ENCODE measurements at regions not wholly inside any gene's neighbourhood (a gene's known extent, or its start where the extent isn't known, plus 50 kb on each side); places are given as distances from the start of the nearest gene placed in this dataset.
A peak's percentile ranks its signal among the peaks of the same experiment; 100 is the strongest.

DNA sequence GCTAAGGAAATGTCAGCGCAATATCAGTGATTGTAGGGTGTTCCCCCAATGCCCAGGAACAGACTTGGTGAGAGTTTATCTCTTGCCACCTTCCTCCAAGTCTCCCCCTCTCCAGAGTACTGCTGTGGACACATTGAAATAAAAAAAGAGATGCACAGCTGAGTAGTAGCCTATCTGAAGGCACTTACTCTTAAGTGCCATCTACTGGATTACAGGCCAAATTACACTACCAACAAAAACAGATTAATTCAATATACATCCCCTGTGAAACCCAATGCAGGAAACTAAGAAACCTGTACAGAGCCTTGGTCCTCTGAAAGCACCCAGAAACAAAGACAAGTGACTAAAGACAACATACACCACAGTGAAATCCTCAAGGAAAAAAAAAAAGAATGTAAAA lies 460.3 kb downstream of the ZIC3 start:
- H3K27me3 ChIP-seq (ENCODE audit: insufficient read depth, low read length): no peaks in the 10 kb centered on the region
- H3K27me3 Mint-ChIP-seq (ENCODE audit: low read depth, unreplicated experiment): peaks cover 2% of the 10 kb centered on the region
- H3K4me1 Mint-ChIP-seq (ENCODE audit: low read depth, unreplicated experiment): peaks cover under 1% of the 10 kb centered on the region
- H3K9me3 ChIP-seq (ENCODE audit: insufficient read depth, low read depth, low read length): no peaks in the 10 kb centered on the region
- no peaks in the 10 kb centered on the region for H3K36me3 ChIP-seq (ENCODE audit: insufficient read depth, low read length)
- no peak for DNase-seq (ENCODE audit: low read depth)
- peak; percentile 66 for FAIRE-seq
- no peaks in the 10 kb centered on the region for H4K20me1 ChIP-seq (ENCODE audit: insufficient read depth, low read length)
- H3K9me3 Mint-ChIP-seq (ENCODE audit: unreplicated experiment): no peaks in the 10 kb centered on the region
- no peak overlapping the region for H3K4me3 ChIP-seq (ENCODE audit: insufficient read depth, low read depth, low read length)
- no peak for TF ChIP-seq EZH2 (IDR thresholded peaks at IDR 0.05; ENCODE audit: insufficient read depth, low read length)
- TF ChIP-seq, protein P1, sequence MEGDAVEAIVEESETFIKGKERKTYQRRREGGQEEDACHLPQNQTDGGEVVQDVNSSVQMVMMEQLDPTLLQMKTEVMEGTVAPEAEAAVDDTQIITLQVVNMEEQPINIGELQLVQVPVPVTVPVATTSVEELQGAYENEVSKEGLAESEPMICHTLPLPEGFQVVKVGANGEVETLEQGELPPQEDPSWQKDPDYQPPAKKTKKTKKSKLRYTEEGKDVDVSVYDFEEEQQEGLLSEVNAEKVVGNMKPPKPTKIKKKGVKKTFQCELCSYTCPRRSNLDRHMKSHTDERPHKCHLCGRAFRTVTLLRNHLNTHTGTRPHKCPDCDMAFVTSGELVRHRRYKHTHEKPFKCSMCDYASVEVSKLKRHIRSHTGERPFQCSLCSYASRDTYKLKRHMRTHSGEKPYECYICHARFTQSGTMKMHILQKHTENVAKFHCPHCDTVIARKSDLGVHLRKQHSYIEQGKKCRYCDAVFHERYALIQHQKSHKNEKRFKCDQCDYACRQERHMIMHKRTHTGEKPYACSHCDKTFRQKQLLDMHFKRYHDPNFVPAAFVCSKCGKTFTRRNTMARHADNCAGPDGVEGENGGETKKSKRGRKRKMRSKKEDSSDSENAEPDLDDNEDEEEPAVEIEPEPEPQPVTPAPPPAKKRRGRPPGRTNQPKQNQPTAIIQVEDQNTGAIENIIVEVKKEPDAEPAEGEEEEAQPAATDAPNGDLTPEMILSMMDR (IDR thresholded peaks at IDR 0.05; ENCODE audit: insufficient read depth, low read depth, low read length): peak; percentile 27
- H3K4me1 ChIP-seq (ENCODE audit: insufficient read depth, low read length): no peaks in the 10 kb centered on the region
- no peak overlapping the region for H3K27ac ChIP-seq (ENCODE audit: low read depth, low read length)
- H3K4me2 ChIP-seq (ENCODE audit: low read length): no peak overlapping the region
- no peak overlapping the region for H2AFZ ChIP-seq (ENCODE audit: low read depth, low read length)
- H3K27ac Mint-ChIP-seq (ENCODE audit: unreplicated experiment): no peak overlapping the region
- no peak overlapping the region for H3K4me3 Mint-ChIP-seq (ENCODE audit: unreplicated experiment)
- H3K36me3 Mint-ChIP-seq (ENCODE audit: low read depth, unreplicated experiment): no peaks in the 10 kb centered on the region
- no peak overlapping the region for H3K9ac ChIP-seq (ENCODE audit: low read length)
- no peaks in the 10 kb centered on the region for H3K79me2 ChIP-seq (ENCODE audit: insufficient read depth, low read length)

GRCh38 chrX:138031715-138032114 lies 465.8 kb downstream of the ZIC3 start:
- H3K36me3 Mint-ChIP-seq (ENCODE audit: low read depth, unreplicated experiment): no peaks in the 10 kb centered on the region
- Histone ChIP-seq H3K9me3 (ENCODE audit: insufficient read depth, low read depth, low read length) (no peaks in the 10 kb centered on the region), H3K9ac (ENCODE audit: low read length) (no peak overlapping the region), H3K4me1 (ENCODE audit: insufficient read depth, low read length) (no peaks in the 10 kb centered on the region), H3K4me2 (ENCODE audit: low read length) (no peak overlapping the region), H3K4me3 (ENCODE audit: insufficient read depth, low read depth, low read length) (no peak overlapping the region), H3K36me3 (ENCODE audit: insufficient read depth, low read length) (no peaks in the 10 kb centered on the region), H3K27me3 (ENCODE audit: insufficient read depth, low read length) (no peaks in the 10 kb centered on the region), H2AFZ (ENCODE audit: low read depth, low read length) (no peak overlapping the region), H3K27ac (ENCODE audit: low read depth, low read length) (no peak overlapping the region), H3K79me2 (ENCODE audit: insufficient read depth, low read length) (no peaks in the 10 kb centered on the region), H4K20me1 (ENCODE audit: insufficient read depth, low read length) (no peaks in the 10 kb centered on the region)
- H3K27me3 Mint-ChIP-seq (ENCODE audit: low read depth, unreplicated experiment): peaks cover 2% of the 10 kb centered on the region
- no peak for DNase-seq (ENCODE audit: low read depth)
- no peaks in the 10 kb centered on the region for H3K9me3 Mint-ChIP-seq (ENCODE audit: unreplicated experiment)
- TF ChIP-seq EZH2 (IDR thresholded peaks at IDR 0.05; ENCODE audit: insufficient read depth, low read length): no peak
- TF ChIP-seq, protein P1 (IDR thresholded peaks at IDR 0.05; ENCODE audit: insufficient read depth, low read depth, low read length): no peak
- no peak overlapping the region for H3K4me3 Mint-ChIP-seq (ENCODE audit: unreplicated experiment)
- H3K27ac Mint-ChIP-seq (ENCODE audit: unreplicated experiment): no peak overlapping the region
- no peaks in the 10 kb centered on the region for H3K4me1 Mint-ChIP-seq (ENCODE audit: low read depth, unreplicated experiment)
- FAIRE-seq: peak; percentile 17

DNA sequence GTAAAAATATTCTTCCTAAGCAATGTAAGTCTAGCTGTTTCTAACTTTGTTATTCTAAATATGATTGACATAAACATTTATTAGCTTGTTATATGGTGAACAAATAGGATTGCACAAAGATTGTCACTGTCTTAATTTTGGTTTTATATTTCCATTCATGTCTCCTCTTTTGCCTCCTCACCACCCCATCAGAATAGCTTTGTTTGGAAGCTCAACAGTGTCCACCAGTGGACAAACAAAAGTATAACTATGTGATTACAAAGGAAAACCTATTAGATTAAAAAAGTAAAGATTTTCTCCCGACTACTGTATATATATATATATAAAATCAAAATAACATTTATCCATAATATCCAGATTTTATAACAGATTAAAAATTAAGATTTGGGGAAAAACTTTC lies 468.2 kb downstream of the ZIC3 start:
- Histone ChIP-seq H3K79me2 (ENCODE audit: insufficient read depth, low read length) (no peaks in the 10 kb centered on the region), H4K20me1 (ENCODE audit: insufficient read depth, low read length) (no peaks in the 10 kb centered on the region), H2AFZ (ENCODE audit: low read depth, low read length) (no peak overlapping the region), H3K27me3 (ENCODE audit: insufficient read depth, low read length) (no peaks in the 10 kb centered on the region), H3K36me3 (ENCODE audit: insufficient read depth, low read length) (no peaks in the 10 kb centered on the region), H3K4me1 (ENCODE audit: insufficient read depth, low read length) (no peaks in the 10 kb centered on the region), H3K9me3 (ENCODE audit: insufficient read depth, low read depth, low read length) (no peaks in the 10 kb centered on the region), H3K9ac (ENCODE audit: low read length) (no peak overlapping the region), H3K4me3 (ENCODE audit: insufficient read depth, low read depth, low read length) (no peak overlapping the region), H3K27ac (ENCODE audit: low read depth, low read length) (no peak overlapping the region), H3K4me2 (ENCODE audit: low read length) (no peak overlapping the region)
- Mint-ChIP-seq H3K36me3 (ENCODE audit: low read depth, unreplicated experiment) (no peaks in the 10 kb centered on the region), H3K4me3 (ENCODE audit: unreplicated experiment) (no peak overlapping the region), H3K4me1 (ENCODE audit: low read depth, unreplicated experiment) (no peaks in the 10 kb centered on the region), H3K27me3 (ENCODE audit: low read depth, unreplicated experiment) (peaks cover 2% of the 10 kb centered on the region), H3K9me3 (ENCODE audit: unreplicated experiment) (no peaks in the 10 kb centered on the region), H3K27ac (ENCODE audit: unreplicated experiment) (no peak overlapping the region)
- no peak for DNase-seq (ENCODE audit: low read depth)
- TF ChIP-seq, protein P1 (IDR thresholded peaks at IDR 0.05; ENCODE audit: insufficient read depth, low read depth, low read length): no peak
- TF ChIP-seq EZH2 (IDR thresholded peaks at IDR 0.05; ENCODE audit: insufficient read depth, low read length): no peak
- no peak for FAIRE-seq

Measured in astrocyte (in vitro differentiated cells and primary cell).